Uterus (tissue), 2 donors: ENCODE measurements at regions not wholly inside any gene's neighbourhood (a gene's known extent, or its start where the extent isn't known, plus 50 kb on each side); places are given as distances from the start of the nearest gene placed in this dataset.

Source experiments
- CTCF ChIP-seq, 4 experiments: fragments of 200-600 bp in 2 of 4; fragments of 450-650 bp in 2 of 4; sonication (generic) in 2 of 4; IDR thresholded peaks; one replicate each; pipeline ENCODE4 v1.5.1; 2016 to 2019; ENCODE audit warnings: antibody characterized with exemption in 4 of 4, mild to moderate bottlenecking in 2 of 4, moderate library complexity in 1 of 4
- POLR2A ChIP-seq, 2 donors: fragments of 450-650 bp; IDR thresholded peaks; one replicate each; pipeline ENCODE4 v1.6.1; 2016; ENCODE audit warnings: antibody characterized with exemption in 2 of 2, mild to moderate bottlenecking in 1 of 2, moderate library complexity in 1 of 2

GRCh38 chr3:189108735-189109134 lies 63.0 kb upstream of the TPRG1 start:
- TF ChIP-seq CTCF (IDR thresholded peaks at IDR 0.05) (no peak), POLR2A (IDR thresholded peaks at IDR 0.05) (no peak)
